DMS79 treated with DMSO at 0.1 percent for 48 hours (cell line): ENCODE measurements at regions not wholly inside any gene's neighbourhood (a gene's known extent, or its start where the extent isn't known, plus 50 kb on each side); places are given as distances from the start of the nearest gene placed in this dataset.

Experiments used
- DNase-seq: peaks from one replicate; lab custom pipeline; 2025; lab: John Stamatoyannopoulos, UW

DNA sequence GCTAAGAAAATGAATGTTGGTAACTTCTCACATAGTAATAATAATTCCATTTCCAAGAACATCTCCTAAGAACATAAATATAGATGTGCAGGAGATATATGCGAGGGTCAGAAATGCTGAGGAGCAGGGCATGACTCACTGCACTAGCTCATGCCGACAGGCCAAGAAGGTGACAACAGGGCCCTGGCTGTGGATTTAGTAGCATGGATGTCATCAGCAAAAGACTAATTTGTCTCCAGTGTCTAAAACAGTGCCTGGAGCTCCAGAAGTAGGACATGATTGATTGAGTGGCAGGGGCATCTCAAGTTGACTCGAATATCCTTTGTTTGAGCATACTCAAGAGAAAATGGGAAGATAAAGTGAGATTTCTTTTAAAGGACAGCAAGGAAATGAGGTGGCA, 207.0 kb upstream of the FOXA2 start:
- DNase-seq: no peak

DNA sequence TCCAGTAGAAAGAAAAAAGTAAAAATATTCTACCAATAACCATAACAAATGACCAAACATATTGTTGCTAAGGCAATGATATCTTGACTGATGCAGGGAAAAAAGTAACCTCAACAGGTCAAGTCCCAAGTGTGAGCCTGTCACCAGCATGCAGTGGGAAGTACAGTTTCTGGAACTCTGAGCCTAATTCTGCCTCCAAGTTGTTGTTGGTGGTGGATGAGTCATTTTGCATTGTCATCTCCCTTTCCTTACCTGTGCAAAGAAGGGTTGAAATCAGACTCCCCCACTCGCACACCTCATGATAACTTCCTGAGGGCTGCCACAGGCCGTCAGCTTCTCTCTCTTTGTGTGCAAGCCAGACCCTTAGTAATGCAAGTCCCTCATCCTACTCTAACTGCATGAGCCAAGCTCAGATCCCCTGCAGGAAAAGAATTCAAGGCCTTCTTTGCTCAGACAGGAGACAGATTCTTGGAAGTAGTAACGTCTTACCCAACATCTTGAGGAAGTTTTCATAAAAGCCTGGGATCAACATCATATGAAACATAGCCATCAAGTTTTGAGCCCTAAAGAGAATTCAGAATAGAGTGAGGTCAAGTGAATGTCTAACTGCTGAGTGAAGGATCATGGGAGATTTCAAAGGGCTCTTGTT, 207.6 kb upstream of the FOXA2 start:
- DNase-seq: no peak

DNA sequence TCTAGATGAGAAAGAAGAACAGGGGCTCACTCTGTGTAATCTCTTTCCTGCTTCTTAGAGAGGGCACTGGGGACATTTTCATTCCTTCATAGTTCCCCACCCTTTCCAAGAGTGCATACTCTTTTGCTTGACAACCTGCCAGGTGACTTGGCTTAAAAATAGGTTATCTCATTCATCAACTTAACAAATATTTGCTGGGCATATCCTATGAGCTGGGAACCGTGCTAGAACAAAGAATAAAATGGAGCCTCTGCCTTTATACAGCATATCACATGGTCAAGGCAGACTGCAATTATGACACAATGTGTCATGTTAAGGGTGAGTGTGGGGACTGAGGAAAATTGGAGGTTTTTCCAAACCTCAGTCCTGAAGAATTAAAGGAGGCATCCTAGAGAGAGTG, 209.8 kb upstream of the FOXA2 start:
- DNase-seq: no peak

DNA sequence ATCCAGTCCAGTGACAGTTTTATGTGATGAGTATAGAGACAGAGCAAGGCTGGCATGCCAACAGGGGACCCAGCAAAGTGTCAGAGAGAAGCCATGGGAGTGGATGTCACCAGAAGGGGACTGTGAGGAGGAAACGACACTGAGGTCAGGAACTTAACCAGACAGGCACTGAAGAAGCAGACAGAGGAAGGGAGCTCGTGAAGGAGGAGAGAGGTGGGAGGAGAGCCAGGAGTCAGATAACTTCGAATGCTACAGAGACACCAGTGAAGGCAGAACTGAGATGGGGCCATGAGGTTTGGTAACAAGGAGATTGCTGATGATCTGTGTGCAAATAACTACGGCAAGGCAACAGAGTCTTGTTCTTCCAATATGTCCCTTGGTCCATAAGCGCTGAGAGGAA, 211.1 kb upstream of the FOXA2 start:
- no peak for DNase-seq

DNA sequence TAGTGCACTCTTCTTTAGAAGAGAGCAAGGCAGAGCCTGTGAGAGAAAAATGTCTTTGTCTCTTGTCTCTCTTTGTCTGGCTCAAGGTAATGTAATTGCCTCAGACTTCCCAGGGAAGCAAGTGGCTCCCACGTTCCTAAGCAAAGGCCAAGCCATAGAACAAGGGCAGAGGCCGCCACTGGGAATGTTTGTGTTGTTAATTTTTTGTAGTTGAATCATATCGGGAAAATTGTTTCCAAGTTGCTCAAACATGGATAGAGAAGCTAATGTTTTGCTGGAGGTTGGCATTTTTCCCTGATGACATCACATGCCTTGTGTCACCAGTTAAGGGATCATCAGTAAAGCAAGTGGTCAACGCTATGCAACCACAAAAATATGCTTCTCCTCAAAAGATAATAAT, 211.5 kb upstream of the FOXA2 start:
- no peak for DNase-seq

DNA sequence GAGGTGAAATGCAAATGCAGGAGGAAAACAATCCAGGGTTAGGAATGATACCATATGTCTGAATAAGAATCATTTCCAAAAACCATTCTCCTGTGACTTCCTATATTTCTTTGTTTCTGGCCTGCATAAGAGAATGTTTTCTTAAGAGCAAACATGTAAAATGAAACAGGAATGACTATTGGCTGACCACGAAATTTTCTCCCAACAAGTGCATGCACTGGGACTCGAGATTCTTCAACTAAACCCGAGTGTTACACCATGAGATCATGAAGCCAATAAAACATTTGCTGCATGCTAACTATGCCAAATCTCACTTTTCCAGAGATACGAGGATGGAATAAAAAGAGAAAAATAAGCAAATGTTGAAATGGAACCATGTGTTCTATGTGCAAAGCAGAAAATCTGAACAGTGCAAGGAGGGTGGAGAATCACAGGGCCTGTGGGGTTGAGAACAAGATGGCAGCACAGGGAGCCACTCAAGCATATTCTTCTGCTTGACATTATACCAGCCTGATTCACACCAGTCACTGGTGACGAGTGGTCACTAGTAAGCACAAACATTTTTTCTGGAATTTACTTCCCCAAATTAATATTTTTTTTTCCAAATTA, 212.2 kb upstream of the FOXA2 start:
- no peak for DNase-seq

DNA sequence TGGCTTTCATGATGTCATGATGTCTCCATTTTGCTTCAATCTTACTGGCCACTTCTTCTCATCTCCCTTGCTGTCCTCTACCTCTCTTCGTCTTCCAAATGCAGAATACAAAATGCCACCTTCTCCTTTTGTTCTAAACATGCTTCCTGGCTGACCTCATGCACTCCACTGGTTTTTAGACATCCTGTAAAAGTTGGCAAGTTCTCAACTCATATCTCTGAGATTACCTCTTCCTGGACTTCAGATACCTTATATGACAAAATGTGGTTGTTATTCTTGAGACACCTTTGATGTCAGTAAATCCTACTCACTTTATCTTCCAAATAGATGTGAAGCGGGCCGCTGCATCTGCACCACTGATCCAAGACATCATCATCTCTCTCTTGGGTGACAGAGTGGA, 212.7 kb upstream of the FOXA2 start:
- no peak for DNase-seq

DNA sequence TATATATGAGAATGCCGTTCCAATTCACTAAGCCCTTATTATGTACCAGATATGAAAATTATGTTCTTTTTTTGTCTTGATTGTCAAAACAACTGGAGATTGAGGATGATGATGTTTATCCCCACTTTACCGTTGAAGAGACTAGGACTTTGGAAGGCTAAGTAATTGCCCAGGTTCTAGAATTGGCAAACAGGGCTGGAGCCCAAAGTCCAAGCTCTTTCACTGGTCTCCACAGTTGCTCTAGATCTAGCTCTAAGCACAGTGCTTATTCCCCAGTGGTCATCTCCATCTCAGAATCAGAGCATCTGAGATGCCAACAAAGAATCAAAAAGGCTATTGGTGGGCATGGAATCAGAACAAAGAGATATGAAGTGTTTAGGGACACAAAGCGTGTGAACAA, 215.3 kb upstream of the FOXA2 start:
- DNase-seq: no peak

DNA sequence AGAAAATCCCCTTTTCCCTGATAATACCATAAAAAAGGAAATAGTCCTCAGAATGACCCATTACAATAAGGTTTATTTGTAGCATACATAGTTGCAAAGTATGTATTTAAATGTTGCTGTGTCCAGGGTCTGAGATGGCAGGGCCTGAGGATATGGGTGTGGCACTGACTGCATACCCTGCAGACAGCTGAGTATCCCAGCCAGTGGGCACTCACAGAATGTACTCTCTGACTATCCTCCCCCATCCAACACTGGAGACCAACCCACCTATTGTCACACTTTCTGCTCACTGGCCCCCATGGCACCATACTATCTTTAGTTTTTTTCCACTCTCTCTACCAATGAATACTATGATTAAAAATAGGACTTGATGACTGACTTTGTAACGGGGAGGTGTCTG, 215.8 kb upstream of the FOXA2 start:
- no peak for DNase-seq

DNA sequence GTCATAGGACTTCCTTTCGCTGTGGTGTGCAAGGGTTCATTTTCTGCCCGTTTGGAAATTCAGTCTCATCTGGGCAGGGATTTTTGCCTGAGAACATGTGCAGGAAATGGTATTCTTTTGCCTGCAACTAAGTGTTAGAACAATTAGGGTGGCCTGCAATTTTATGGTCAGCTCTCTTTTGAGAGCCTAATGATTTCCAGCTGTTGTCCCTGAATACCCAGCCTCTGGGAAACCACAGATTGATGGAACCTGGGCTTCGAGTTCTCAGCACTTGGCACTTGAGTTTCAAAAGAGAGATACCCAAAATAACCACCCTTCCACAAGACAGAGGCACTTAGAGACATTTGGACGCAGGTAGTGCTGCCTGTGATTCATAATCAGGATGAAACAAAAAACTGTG, 217.2 kb upstream of the FOXA2 start:
- no peak for DNase-seq

DNA sequence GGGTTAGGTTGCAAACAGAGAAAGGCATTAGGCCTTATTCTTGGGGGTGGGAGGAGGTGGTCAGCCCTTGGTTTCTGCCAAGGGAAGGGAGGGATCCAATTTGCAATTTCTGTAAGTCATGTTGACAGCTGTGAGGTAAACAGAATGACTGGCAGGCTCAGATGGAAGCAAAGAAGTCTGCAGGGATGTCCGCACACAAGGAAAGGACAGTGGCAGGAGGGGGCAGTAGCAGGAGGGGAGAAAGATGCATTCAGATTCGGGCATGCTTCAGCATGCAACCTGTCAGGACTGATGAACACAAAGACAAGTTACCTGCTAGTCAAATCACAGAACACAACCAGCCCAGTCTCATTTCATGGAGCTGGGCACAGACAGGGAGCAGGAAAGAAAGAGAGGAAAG, 217.9 kb upstream of the FOXA2 start:
- DNase-seq: no peak

DNA sequence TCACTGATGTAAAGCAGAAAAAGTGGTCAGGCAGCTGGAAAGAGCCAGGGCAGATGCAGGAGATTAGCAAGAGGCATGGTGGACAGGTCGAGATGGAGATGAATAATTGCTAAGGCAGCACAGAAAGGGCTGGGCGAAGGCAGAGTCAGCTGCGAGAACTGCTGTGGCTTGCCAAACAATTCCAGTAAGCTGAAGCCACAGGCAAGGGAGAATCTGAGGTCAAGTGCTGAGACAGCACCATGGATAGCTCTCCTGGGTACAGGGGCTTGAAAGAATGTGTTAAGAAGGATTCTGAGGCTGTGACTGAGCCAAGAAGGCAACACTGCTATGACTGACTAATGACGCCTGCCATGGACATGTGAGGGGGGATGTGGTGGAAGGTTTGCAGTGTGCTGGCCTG, 220.8 kb upstream of the FOXA2 start:
- no peak for DNase-seq

DNA sequence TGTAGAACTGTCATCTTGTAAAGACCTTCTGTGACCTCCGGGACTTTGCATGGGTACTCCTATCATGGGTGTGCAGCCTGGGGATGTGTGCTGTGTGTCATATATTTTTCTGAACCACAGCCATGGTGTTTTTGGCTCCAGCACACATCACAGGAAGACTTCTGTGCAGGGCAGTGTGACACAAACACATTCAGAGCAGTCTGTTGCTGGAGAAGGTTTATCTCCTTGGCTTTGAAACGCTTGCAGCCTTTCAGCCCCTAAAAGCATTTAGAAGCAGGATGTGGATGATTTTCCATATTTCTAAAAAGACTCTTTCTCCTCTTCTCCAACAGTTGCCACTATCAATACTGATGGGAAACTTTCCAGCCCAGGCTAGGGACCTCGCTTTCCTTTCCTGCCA, 221.6 kb upstream of the FOXA2 start:
- DNase-seq: no peak

DNA sequence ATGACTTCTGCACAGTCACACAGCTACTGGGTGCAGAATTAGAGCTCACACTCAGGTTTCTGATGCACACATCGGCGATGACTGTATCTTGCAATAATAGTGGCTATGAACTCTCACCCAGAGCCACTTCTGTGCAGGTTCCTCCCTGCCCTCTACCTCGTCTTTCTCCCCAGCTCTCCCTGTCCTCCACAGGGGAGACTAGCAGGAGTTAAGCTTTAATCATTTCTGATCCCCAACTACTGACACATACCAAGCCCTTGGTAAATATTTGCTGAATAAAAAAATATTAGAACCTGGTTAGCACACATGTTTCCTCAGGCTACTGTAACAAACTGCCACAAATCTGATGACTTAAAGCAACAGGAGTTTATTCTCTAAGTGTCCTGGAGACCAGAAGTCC, 222.7 kb upstream of the FOXA2 start:
- no peak for DNase-seq

DNA sequence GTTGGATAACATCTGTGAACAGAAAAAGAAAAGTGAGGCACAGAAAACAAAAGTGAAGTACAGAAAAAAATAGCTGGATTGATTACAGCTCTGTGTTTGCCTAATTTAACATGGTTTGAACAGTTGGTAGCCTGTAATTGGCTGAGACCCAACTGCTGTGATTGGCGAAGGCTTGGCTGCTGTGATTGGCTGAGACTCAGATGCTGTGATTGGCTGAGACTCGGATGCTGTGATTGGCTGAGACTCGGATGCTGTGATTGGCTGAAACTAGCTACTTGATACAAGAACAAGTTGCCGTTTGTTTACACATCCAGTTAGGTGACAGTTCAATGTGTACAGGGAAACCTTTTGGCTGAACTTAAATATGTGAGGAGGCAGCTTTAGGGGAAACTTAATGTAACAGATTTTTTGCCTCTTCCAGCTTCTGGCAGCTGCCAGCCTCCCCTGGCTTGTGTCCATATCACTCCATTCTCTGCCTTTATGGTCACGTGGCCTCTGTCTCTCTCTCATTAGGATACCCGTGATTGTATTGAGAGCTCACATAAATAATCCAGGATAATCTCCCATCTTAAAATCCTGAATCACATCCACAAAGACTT, 223.4 kb upstream of the FOXA2 start:
- DNase-seq: no peak

DNA sequence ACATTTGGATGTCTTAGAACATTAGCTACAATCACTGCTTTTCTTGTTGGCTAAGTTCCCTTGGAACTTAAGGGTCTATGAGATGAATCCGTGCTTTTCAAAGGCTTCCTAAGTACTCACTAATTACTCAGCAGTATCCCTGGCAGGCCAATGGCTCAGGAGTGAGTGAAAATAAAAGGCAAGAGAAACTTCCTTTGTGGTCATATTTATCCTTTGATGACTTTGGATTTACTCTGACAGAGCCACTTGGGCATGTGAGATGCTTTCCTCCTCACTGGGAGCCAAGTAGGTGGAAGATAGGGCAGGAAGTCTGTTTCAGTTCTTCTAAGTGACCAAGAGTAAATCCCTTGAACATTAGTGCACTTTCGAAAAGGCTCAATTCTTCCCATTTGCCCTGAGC, 224.3 kb upstream of the FOXA2 start:
- DNase-seq: no peak

DNA sequence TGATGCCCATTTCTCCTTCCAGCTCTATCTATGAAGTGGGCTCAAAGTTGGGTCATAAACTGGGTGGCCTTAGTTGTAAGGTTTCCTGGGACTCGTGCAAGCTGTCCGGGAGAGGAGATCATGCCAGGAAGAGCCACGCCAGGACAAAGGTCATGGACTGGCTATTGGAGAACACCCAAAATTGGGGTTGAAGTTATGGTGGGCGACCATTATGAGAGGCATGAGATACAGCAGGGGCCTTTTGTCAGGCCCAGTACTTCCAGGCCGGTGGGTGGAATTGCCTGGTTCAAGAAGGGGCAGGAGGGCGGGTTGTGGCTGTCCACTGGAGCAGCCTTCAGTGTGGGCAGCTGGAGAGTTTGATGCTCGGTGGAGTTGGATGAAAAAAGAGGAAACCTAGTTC, 225.1 kb upstream of the SSTR4 start:
- DNase-seq: no peak

DNA sequence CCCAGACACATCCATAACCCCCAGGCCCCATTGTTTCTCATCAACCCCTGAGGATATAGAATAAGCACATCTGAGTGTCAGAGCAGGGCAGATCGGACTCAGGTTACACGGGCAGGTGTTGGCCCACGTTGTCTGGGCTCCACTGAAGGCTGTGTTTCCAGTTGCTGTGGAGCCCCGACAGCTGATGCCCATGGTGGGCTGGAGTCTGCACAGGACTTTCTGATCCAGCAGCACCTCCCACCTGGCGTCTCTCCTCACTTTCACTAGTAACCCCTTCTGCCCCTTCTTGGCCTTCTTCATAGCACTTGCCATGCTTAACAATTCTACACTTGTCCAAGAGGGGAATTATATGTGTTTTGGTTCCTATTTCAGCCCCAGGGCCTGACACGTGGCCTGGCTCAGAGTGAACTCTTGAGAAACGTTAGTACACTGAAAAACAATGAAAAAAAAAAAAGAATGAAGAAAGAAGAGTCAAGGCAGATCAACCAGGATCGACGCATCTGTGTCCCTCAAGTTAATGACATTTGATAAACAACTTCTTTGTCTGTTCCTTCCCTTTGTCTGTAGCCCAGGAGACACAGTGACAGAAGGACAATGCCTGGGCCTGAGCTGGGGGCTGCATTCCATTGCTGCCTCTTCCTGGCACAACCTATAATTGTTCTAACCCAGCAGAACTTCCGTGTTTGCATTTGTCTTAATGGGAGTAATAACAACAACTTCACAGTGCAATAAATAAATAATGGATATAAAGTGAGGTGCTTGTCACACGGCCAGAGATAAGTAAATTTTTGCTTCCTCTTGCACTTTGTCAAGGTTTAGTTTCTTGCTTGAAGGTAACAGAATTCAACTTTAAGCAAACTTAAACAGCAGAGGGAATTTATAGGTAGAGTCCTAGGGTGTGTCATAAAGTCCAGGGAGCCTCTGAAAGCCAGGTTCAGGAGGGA, 224.2 kb upstream of the SSTR4 start:
- DNase-seq: no peak

DNA sequence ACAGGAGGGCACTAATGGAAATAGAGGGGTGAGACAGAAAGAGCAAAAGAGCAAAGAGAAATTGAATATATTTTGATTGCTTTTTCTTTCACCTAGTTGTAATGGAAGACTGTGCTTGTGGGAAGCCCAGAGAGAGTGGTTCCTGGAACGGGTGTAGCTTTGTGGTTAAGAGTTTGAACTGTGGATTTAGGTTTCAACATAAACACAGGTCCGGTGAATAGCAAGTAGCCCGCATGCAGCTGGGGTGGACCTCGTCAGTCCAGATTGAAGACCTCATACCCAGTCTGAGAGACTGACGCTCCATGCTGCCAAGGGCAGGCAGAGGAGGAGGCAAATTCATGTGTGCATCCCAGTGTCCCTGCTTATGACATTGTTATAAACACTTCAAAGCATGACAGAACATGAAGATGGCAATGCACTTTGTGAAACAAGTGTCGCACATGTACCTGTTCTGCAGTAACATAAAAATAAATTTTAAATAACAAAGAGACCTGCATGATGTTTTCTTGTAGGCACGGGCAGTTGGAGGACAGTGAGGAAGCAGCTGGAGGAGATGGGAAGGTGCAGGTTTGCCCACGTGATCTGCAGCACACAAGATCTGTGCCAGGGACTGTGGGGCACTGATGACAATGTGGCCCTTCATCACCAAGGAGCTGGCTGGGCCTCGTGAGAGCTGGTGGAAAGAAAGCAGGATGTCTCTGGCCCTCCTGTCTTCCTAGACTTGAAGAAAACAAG, 220.5 kb upstream of the SSTR4 start:
- no peak for DNase-seq

DNA sequence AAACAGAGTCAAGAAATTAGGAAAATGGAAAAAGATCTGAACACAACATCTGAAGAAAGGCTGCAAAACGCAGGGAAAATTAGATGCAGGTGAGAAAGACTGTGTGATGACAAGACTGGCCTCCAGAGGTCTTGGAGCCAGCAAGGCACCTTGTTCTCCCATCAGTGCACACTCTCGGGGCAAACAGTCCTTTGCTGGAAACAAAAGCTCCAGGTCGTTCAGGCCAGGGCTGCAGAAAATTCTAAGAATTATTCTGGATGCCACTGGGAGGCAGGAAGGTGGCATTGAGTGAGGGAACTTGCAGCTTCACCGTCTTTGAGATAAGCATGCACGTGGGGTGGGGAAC, 219.9 kb upstream of the SSTR4 start:
- DNase-seq: no peak

DNA sequence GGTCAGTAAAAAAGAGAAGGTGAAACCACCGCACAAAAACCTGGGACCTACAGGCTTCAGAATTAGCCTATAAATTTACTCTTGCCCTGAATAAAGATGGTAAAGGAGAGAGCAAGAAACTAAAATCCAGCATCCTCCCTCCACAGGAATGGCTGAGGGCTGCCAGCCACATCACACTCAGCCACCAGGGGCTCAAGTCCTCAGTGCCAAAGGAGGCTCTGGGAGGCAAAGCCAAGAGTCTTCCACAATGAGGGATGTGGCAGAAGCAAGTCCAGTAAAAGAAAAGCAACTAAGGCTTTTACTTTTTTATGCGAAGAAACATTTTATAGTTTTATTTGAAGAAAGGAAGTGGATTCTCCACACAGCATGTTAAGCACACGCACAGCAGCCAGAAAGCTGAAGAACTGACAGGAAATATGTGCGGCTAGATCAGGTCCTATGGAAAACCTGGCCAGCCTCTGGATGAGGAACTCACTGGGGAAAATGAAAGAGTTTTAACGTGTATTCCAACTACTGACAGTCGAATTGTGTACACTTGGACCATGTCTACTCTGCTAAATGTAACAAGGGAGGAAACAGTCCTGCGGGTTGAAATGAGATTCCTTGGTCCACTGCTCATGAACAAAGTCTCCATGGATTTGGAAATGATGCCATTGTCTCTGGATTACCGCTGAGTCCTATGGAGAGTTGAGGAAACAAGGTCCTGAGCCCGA, 219.4 kb upstream of the SSTR4 start:
- no peak for DNase-seq

DNA sequence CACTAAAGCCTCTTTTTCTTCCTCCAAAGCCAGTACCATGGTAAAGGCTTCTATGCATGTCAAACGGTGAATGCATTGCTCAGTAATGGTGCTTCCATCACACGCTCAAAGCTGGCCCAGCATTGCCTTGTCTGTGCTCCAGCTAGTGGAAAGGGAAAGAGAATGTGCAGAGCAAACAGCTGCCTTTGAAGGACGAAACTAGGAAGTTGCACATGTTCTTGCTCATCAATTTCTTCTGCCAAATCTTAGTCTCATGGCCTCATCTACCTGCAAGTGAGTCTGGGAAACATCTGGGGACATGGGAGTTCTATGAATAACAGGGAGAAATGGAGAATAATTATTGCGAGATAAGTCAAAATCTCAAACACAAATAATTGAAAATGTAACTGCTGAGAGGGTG, 216.5 kb upstream of the SSTR4 start:
- no peak for DNase-seq
